WERI-Rb-1 (cell line): ENCODE measurements at regions not wholly inside any gene's neighbourhood (a gene's known extent, or its start where the extent isn't known, plus 50 kb on each side); places are given as distances from the start of the nearest gene placed in this dataset.

Experiments
- DNase-seq: peaks from one replicate; pipeline ENCODE4 v3.0.0-alpha.2; 2020
- H3K27ac ChIP-seq: fragments of 250-450 bp; sonication (Bioruptor Pico); 2 replicates; pipeline ENCODE4 v1.5.1; 2020; ENCODE audit warnings: mild to moderate bottlenecking, moderate library complexity
- H3K27me3 ChIP-seq: fragments of 250-450 bp; sonication (Bioruptor Pico); 2 replicates; pipeline ENCODE4 v1.5.1; 2021; ENCODE audit warnings: mild to moderate bottlenecking, low read depth, moderate library complexity; ENCODE audit not compliant: insufficient read depth, severe bottlenecking
- H3K36me3 ChIP-seq: fragments of 250-450 bp; sonication (Bioruptor Pico); 2 replicates; pipeline ENCODE4 v1.5.1; 2020; ENCODE audit warnings: mild to moderate bottlenecking, moderate library complexity
- H3K4me3 ChIP-seq: 2 replicates; pipeline ENCODE4 v1.5.1; 2011; ENCODE audit warnings: low read depth, mild to moderate bottlenecking, control low read depth, low read length
- H3K9me3 ChIP-seq: fragments of 250-450 bp; sonication (Bioruptor Pico); 2 replicates; pipeline ENCODE4 v1.5.1; 2021; ENCODE audit warnings: mild to moderate bottlenecking, moderate library complexity; ENCODE audit not compliant: severe bottlenecking
- TF ChIP-seq, protein P1 (sequence below): IDR thresholded peaks from 2 replicates; pipeline ENCODE4 v1.5.1; 2011; ENCODE audit warnings: low read depth, mild to moderate bottlenecking, control low read depth, inconsistent platforms, low read length

DNA sequence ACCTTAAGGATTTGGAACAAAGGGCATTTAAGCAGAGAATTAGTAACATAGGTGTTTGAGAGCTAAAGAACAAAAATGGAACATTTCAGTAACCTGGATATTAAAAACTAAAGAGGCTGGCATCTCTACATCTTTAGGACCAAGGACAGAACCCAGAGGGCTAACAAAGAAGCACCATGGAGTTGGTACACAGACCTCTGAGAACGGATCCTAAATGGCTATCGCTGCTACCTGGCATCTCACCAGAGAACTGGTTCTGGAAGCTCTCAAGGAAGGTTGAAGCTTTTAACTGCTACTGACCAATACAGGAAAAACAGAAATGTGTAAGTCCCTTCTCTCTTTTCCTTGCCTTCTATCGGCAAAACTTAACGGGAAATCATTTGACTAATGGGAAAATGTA, 118.4 kb upstream of the TLL1 start:
- no peaks in the 10 kb centered on the region for H3K9me3 ChIP-seq
- no peaks in the 10 kb centered on the region for H3K36me3 ChIP-seq
- no peak for DNase-seq
- H3K27ac ChIP-seq, result no peak overlapping the region
- H3K4me3 ChIP-seq, result no peak overlapping the region
- TF ChIP-seq, protein P1, sequence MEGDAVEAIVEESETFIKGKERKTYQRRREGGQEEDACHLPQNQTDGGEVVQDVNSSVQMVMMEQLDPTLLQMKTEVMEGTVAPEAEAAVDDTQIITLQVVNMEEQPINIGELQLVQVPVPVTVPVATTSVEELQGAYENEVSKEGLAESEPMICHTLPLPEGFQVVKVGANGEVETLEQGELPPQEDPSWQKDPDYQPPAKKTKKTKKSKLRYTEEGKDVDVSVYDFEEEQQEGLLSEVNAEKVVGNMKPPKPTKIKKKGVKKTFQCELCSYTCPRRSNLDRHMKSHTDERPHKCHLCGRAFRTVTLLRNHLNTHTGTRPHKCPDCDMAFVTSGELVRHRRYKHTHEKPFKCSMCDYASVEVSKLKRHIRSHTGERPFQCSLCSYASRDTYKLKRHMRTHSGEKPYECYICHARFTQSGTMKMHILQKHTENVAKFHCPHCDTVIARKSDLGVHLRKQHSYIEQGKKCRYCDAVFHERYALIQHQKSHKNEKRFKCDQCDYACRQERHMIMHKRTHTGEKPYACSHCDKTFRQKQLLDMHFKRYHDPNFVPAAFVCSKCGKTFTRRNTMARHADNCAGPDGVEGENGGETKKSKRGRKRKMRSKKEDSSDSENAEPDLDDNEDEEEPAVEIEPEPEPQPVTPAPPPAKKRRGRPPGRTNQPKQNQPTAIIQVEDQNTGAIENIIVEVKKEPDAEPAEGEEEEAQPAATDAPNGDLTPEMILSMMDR, result no peak
- H3K27me3 ChIP-seq, result no peaks in the 10 kb centered on the region

DNA sequence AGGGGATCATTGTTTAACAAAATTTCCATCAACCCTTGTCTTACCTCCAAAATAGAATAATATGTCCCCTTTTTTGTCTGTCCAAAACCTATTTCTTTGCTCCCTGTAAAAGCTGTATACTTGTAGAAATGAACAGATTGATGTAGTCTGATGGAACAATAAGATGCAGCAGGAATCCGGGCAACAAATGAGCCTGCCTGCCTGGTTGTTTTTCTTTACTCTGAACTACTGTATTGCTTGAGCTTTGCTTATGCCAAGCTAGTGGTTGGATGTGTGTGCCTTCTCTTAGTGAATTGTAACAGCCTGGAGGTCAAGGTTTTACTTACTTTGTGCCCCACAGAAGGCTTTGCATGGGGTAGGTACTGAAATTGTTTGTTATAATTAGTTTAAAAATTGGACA, 116.2 kb upstream of the TLL1 start:
- Histone ChIP-seq H3K27ac (no peak overlapping the region), H3K9me3 (no peaks in the 10 kb centered on the region), H3K27me3 (no peaks in the 10 kb centered on the region), H3K4me3 (no peak overlapping the region), H3K36me3 (no peaks in the 10 kb centered on the region)
- TF ChIP-seq, protein P1, result no peak
- DNase-seq, result no peak

DNA sequence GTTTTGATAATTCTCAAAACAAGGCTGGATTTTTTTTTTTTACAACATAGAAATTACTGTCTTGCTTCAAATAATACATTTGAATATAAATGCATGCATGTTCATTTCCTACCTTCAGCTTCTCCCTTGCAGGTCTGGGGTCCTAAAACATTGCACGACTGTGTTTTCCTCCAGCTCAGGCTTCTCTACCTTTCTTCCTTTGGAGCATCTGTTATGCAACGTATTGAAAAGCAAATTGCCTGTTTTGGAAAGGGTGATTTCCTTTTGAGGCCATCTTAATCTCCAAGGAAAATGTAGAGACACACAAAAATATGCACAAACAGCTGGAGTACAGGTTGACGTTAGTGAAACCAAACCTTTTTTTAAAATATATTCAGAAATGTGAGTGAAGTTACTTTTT, 115.6 kb upstream of the TLL1 start:
- no peak for DNase-seq

DNA sequence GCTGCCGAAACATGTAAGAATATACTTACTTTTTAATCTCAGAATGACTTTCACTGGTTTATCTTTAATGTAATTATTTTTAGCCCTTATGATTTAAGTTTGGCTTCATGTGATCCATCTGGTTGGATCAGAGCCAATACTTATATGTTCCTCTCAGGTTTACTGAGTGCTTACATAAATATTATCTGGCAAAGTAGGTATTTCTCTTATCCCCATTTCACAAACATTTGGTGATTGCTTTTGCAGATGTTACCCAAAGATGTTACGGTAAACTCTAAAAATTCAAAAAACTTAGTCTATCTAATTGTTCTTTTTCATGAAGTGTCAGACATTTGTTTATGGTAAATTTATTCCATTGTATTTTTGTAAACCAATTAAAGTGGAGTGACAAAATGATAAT, 115.0 kb upstream of the TLL1 start:
- no peaks in the 10 kb centered on the region for H3K27me3 ChIP-seq
- H3K9me3 ChIP-seq, result no peaks in the 10 kb centered on the region
- DNase-seq, result no peak
- H3K36me3 ChIP-seq, result no peaks in the 10 kb centered on the region
- no peak overlapping the region for H3K4me3 ChIP-seq
- TF ChIP-seq, protein P1, result no peak
- no peak overlapping the region for H3K27ac ChIP-seq

More for the DNA sequence above, 115.6 kb upstream of the TLL1 start:
- Histone ChIP-seq H3K9me3 (no peaks in the 10 kb centered on the region), H3K4me3 (no peak overlapping the region), H3K27ac (no peak overlapping the region), H3K36me3 (no peaks in the 10 kb centered on the region), H3K27me3 (no peaks in the 10 kb centered on the region)
- TF ChIP-seq, protein P1, result no peak

DNA sequence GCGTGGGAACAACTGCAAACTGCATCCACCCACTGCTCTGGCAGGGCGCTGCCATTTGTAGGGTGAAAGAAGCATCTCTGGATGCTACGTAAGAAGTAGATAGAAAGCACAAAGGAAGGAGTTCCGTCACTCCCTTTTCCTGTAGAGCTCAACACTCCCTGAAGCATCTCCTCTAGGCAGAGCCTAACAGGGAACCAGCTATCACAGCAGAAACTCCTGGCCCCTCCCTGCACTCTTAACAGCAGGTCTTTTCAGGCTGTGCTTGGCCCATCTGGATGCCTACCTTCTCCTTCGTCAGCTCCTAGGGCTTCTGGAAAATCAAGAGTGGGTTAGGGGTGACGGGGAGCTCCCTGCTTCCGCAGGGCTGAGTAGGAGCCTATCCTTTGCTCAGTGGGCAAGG, 112.9 kb upstream of the TLL1 start:
- Histone ChIP-seq H3K27ac (no peak overlapping the region), H3K4me3 (no peak overlapping the region), H3K9me3 (no peaks in the 10 kb centered on the region), H3K36me3 (no peaks in the 10 kb centered on the region), H3K27me3 (no peaks in the 10 kb centered on the region)
- DNase-seq, result no peak
- TF ChIP-seq, protein P1, result no peak

DNA sequence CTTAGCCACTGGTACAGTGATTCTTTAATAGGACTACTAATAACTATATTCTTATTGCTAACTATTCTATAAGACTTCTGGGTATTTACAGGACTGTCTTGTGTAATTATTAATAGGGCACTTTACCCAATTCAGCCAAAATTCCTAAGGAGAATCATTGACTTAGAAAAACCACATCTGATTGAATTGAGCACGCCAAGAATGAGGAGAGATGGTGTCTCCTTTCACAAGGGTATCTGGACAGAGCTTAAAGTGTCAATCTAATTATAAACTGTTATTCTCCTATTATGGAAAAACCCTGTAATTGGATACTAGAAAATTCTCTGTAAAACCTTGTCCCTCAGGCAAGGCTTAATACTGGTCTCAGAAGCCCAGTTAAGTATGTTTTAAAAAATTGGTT, 111.1 kb upstream of the TLL1 start:
- TF ChIP-seq, protein P1, result no peak

More for the DNA sequence above, 111.1 kb upstream of the TLL1 start:
- Histone ChIP-seq H3K27ac (no peak overlapping the region), H3K4me3 (no peak overlapping the region), H3K27me3 (no peaks in the 10 kb centered on the region), H3K36me3 (no peaks in the 10 kb centered on the region), H3K9me3 (no peaks in the 10 kb centered on the region)
- DNase-seq, result no peak
